HuH-7 (cell line): ENCODE measurements at regions not wholly inside any gene's neighbourhood (a gene's known extent, or its start where the extent isn't known, plus 50 kb on each side); places are given as distances from the start of the nearest gene placed in this dataset.

Source experiments
- DNase-seq: peaks from one replicate; pipeline ENCODE4 v3.0.0; 2011; ENCODE audit warnings: low spot score

DNA sequence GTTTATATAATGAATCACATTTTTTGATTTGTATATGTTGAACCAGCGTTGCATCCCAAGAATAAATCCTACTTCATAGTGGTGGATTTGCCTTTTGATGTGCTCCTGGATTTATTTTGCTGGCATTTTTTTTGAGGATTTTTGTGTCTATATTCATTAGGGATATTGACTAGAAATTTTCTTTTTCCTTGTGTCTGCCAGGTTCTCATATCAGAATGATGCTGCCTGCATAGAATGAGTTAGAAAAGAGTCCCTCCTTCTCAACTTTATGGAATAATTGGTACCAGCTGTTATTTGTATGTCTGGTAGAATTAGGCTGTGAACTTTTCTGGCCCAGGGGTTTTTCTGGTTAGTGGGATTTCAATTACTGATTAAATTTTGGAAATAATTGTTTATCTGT lies 457.4 kb upstream of the DSEL start:
- DNase-seq: no peak

DNA sequence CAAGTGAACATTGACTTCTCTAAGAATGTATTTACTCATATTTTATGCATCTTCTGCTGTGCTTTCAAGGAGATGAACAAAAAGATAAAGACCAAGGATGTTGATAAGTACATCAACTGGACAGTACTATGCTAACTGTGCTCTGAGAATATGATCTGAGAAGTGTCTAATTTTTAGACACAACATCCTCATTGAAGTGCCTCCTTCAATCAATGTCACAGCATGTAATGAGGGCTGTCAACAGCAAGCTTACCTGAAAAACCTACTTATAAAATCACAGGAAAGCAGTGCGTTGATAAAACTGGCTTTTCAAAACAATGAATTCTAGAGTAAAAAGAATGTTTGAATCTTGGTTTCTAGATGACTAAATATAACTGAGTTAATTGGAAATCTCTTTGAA lies 452.9 kb upstream of the DSEL start:
- DNase-seq: no peak

DNA sequence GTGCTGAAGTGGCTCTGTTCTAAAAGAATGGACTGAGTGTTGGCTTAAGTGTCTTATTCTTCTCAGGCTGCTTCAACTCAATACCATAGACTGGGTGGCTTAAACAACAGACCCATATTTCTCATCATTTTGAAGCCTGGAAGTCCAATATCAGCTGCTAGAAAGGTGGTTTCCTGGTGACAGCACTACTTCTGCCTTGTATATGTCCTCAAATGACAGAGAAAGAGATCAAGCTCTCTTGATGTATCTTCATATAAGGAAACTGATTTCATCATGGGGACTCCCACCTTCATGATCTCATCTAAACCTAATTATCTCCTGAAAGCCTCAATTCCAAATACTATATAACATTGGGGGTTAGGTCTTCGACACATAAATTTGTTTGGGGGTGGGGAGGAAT lies 449.7 kb upstream of the DSEL start:
- DNase-seq: no peak

DNA sequence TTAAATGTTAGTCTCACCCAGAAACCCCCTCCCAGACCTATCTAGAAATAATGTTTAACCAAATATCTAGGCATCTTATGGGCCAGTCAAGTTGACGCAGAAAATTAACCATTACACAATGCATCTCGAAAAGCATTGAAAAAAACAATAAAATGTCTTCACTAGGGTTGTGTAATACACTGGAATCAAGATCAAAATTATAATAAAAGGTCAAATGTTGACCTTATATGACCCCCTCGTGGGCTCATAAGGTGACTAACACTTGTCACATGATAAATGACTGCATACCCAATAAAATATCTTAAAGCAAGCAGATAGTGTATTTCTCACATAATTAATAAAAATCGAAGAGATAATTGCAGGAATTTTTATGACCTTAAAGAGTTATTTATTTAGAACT lies 447.9 kb upstream of the DSEL start:
- DNase-seq: no peak

DNA sequence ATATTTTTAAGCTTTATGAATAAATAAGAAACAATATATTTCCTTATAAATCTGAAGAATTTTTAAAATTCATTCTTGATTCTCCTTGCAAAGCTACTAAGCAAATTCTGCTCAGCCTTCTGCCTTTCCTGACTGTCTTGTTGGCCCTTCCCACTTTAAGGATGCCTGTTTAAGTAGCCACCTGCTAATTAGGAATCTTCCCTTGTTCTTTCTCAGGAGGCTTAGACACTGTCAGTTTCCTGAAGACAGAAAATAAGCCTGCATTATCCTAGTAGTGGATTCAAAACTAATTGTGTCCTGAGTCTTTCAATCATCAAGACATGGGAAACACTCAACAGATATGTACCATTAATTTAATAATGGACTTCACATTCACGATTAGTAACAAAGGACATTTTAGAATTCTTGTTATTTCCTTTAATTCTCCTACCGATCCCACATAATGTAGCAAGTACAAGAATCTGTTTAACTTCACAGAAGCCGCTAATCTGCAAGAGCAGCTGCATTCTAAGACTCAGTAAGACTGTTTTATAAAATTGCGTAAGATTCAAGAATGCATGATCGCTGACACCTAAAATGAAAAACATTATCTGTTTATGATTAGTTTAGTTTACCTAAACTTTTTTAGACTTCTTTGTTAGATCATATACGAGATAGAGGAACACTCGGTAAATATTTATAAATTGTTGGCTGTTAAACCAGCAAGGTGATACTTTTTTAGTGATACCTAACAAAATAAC lies 445.4 kb upstream of the DSEL start:
- DNase-seq: no peak

DNA sequence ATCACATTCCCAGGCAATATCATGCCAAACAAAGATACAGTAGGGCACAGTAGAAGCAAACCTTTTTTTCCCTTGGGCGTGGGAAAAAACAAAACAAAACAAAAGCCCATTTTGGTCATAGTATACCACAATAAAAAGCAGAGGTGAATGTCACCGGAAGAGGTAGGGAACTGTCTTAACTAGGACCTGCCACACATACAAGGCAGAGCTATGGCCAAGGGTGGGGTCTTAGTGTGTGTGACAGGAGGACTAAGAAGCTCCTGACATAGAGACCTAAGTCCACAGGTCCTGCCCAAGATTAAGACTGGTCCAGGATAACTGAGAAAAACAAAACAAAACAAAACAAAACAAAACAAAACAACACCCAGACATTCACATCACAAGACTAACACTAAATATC lies 441.2 kb upstream of the DSEL start:
- no peak for DNase-seq

DNA sequence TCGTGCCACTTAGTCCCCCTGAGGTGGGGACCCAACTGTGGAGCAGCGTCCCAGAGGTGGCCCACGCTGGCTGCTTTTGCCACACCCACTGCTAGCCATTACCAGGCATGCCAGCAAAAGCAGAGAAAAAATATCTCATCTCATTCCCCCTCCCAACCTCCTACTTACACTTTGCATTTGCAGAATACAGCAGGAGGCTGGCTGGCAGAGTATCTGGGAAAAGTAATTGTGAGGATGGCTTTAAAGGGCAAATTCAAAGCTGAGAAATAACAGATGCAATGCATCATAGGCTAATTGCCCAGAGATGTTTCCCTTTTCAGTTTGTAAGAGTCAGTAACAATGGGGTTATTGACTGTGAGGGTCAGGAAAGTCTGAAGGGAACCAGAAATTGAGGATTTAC lies 438.1 kb upstream of the DSEL start:
- DNase-seq: no peak

DNA sequence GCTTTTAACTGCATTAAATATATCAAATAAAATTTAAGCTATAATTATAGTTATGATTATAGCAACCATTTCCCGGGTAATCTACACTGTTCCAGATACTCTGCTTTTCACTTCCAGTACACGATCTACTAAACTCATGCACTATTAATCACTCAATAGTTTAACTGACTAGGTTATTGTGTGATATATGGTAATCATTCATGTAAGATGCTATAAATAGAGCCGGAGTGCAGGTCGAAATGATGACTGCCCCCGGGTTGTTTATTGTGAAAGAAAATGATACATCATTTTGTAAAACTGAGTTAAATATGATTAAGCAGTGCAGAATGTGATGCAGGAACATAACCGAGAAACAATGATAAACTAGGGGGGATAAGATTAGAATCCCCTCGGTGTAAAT lies 434.6 kb upstream of the DSEL start:
- no peak for DNase-seq

DNA sequence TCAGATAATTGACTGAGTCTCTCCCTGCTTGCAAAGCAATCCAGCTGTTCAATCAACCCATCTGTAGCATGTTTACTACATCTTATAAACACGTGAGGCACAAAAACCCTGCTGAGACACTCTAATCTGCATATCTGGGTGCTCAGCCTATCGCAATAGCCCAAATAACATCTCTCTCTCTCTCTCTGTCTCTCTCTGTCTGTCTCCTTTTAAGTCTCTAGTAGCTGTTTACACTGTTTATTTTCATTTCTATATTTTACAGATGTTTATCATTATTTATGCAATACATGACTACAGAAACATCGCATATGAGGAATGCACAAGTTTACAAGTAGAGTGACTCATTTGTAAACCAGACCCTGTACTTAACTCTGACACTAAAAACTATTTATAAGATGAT lies 422.1 kb upstream of the DSEL start:
- no peak for DNase-seq

DNA sequence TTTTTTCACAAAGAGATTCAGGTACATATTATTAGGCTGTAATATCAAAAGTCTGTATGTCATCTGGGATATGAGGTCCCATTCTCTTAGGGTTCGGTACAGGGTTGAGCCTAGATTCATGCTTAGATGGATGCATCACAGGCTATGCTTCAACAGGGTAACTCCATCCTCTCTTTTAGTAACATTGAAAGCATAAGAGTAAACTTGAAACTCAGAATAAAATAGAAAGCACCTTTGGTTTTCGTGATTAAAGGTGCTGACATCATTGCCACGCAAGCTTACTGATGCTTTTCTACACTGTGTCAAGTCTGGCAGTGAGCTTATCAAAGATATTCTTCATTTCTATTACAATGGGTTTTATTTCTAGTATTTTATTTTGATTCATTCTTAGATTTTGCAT lies 419.1 kb upstream of the DSEL start:
- DNase-seq: no peak

DNA sequence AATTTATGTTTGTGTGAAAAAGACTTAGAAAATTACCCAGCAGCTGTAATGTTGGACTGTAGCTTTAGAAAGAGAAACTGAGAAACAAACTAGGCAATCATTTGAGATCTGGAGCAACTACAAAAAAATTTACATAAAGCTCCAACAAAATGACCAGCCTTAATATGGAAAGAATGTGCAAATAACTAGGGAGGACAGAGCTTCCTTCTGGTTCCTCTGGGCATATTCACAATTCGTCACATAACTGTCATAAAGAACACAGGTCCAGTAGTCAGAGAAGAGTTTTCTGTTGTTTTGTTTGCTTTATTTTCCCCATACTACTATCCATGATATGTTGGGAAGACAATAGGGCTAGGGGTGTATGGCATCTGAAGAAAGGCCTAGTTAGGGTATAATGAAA lies 416.8 kb upstream of the DSEL start:
- DNase-seq: no peak

DNA sequence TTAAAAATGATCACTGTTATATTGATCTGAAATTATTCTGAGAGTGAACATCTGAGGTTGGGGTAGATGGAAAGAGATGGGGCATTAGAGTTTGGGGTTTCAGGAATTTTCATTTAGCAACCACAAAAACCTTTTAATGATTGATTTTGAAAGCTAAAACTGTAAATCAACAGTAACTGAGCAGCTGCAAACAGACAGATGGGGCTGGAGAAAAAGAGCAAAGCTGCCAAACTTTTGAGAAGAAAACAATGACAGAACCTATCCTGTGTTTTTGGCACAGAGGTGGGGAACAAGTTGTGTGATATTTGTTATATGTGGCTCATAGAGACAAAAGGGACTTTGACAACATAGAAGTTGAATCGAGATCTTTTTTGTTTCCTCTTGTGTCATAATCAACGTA lies 415.8 kb upstream of the DSEL start:
- no peak for DNase-seq

DNA sequence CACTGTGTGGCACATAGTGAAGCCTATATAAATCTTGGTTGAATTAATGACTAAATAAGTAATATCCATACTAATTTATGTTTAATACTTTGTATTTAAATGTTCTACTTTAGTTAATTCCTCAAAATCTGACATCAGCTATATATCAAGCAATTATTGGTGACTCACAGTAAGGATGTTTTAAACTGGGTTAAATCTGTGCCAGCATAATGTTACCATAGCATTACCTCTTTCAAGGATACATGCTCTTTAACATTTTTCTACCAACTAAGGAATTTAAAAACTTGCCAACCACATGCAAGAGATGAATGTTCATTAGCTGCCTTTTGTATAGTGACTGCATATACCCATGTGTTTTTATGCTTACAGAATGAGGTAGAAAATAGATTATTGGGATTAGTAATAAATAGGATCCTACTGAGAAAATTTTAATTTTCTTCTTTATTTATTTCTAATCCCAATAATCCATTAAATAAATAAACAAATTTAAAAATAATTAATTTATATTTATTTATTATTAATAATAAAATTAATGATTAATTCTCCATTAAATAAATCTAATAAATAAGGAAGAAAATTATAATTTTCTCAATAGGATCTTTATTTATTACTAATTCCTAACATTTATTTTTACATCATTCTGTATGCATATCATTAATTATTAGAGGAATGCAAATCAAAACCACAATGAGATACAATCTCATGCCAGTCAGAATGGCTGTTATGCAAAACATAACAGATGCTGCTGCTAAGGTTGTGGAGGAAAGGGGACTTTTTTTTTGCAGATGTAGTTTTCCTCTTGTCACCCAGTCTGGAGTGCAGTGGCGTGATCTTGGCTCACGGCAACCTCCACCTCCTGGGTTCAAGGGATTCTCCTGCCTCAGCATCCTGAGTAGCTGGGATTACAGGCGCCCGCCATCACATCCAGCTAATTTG lies 410.7 kb upstream of the DSEL start:
- no peak for DNase-seq

DNA sequence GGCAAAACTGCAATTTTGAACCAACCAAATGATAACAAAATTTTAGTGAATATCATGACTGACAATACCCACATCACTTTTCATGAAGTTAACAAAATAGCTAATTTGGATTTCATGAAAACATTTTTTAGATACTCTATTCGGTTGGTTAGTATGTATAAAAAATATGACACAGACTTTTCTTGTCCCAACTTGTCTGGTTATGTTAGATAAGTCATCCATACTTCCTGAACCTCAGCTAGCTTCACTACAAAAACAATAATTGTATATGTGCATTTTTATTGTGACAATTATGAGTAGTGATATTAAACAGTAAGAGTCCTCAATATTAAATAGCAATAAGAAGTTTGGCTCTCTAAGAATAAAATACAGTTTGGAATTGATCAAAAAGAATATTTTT lies 408.1 kb upstream of the DSEL start:
- no peak for DNase-seq

DNA sequence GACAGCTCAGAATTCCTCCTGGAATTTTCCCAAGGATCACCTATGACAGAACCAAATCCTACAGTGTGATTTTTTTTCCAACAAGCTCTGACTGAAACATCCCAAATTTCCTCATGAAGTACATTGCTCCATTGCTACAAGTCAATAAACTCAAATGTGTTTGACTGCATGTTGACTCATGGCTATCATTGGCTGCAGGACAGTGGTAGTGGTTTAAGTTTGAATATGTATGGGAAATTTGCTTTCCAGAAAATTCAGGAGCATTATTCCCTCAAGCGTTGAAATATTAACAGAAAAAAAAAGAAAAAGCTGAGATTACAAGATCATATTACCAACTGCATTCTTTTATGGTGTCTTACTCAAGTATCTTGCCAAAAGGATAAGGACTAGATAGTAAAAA lies 402.8 kb upstream of the DSEL start:
- no peak for DNase-seq

DNA sequence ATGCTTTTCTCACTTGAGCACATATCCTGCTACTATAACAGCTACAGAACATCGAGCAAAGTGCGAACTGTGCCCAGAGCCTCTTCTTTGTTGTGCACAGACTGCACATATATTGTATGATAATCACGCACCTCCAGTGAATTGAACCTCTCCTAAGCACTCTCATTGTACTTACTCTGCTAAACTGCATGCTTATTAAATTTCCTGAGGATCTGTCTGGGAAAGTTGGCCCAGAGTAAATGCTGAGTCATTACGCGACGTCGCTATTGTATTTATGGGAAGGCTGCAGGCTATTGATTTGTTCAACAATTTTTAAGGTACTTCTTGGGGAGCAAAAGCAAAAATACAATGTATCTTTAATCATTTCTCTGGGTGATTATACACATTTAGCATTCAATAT lies 399.6 kb upstream of the DSEL start:
- no peak for DNase-seq

DNA sequence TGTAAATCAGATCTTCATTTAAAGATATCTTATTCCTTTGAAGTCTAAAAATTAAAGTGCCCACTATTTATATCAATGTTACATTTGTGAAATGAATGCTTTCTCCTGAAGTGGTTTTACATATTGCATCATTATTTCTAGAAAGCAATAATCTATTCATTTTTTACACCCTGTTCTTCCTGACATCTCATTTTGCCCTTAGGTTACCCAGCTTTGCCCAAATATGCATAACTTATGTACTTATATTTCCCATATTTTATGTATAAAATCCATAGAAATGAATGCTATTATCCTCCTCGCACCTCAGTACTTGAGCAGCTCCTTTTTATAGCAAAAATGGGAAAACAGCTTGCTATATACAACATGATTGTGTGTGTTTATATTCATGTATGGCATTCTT lies 396.5 kb upstream of the DSEL start:
- no peak for DNase-seq

DNA sequence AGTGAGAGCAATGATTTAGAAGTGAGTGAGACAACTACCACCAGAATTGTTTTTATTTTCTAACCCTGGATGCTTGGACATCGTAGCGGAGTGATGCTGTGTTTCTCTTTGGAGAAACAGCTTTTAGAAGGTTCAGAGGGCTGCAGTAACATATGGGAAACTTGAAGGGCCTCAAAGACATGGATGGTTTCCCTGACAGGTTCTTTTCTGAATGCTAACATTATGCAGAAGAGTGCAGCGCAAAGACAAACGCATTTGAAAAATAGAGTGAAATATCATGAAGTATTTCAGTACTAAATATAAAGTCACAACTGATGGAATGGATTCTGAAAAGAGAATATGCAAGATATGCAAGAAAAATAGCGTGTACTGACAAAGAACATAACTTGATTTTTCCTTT lies 385.1 kb upstream of the DSEL start:
- no peak for DNase-seq

DNA sequence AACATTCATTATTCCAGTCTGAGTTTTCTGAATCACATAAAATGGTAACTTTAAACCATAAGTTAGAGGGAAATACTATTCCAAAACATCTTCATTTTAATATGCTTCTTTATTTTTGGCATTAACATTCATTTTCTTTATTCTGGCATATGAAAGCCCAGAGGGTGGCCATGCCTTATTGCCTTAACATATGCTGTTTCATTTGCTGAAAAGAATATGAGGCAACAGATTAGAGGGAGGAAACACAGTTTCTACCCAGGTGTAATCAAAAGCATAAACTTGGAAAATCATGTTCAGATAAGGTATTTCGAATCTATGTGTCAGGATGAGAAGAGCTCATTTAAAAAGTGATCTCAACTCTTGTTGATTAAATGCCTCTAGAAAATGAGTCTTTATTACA lies 379.9 kb upstream of the DSEL start:
- DNase-seq: no peak

DNA sequence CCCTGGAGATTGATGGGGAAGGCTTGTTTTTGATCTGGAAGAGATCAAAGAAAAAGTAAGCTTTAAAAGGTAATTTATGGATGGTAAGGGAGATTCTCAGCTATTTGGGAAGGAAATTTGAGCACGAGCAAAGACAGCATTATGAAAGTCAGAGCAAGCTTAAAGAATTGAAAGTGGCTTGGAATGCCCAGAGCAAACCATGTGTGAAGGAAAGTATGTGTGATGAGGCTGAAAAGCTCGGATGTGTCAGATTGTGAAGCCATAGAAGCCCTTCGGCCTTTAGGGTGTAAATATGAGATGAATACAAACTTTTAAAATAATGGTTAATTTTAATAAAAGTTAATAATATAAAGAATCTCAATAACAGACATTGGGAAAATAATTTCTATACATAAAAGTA lies 377.4 kb upstream of the DSEL start:
- DNase-seq: no peak

DNA sequence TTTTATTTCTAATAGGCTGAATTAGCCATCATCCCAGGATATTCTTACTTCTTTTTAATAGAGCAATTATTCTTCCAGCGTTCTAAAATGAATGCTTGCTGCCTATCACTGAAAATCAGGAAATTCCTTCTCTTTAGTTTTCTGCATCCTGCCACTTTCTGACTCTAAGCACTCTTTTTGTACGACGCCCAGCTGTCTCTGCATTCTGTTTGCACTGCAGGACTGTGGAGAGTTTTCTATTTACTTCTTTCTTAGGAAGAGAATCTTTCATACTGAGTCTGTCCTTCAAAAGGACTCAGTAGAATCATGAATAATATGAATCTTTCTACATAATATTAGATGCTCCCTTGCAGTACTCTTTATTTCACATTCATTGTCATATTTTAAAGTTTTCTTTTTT lies 360.4 kb upstream of the DSEL start:
- no peak for DNase-seq

DNA sequence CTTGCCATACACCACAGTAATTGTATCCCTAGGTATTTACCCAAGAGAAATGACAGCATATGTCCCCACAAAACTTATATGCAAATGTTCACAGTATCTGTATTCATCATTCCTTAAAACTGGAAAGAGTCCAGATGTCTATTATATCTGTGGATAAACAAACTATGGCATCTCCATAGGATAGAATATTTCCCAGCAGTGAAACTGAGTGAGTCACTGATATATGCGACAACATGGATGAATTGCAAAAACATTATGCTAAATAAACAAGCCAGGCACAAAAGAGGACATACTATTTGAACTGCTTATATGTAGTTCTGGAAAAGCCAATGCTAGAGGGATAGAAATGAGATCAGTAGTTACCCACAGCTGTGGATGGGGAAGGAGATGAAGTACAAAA lies 359.4 kb upstream of the DSEL start:
- no peak for DNase-seq

DNA sequence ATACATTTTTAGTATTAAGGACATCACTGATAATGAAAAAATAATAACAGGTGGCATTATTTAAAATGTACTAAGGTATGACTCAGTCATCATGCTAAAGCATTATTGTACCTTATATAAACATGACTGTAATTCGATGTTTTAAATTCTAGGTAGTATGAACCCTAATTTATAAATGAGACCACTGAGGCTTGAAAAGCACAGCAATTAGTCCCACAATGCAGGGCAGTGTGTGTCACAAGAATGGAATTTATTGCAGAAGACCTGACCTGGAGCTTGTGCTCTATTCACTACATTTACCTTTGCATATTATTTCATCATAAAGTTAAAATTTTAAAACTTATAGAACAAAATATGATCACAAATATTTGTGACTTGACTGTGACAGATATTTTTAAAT lies 358.5 kb upstream of the DSEL start:
- DNase-seq: no peak

DNA sequence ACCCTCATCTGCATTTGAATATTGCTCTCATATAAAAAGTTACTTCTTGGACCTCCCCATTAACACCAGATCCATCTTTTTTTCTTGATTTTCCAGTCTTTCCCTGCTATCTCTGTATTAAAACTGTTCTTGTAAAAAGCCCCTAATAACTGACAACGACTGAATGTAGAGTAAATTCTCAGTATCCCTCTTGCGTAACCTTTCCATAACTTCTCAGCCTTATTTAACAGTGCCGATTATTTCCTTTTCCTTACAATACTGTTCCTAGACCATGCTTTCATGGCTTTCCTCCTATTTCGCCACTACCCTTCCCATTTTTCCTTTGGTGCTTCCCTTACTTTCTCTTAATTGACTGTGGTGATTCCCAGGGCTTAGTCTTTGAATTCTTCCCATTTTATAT lies 348.9 kb upstream of the DSEL start:
- no peak for DNase-seq
